Upper lobe of left lung (tissue), 4 donors: ENCODE measurements at regions not wholly inside any gene's neighbourhood (a gene's known extent, or its start where the extent isn't known, plus 50 kb on each side); places are given as distances from the start of the nearest gene placed in this dataset.

Experiments used
- EP300 ChIP-seq, 4 donors: sonication (generic); formaldehyde crosslinking; IDR thresholded peaks; one replicate each; pipeline ENCODE4 v1.5.1; 2017; ENCODE audit warnings: antibody characterized with exemption in 4 of 4, control low read depth in 2 of 4
- POLR2A ChIP-seq, 4 donors: fragments of 450-650 bp; IDR thresholded peaks; one replicate each; pipeline ENCODE4 v1.5.1; 2016 to 2017; ENCODE audit warnings: antibody characterized with exemption in 4 of 4, mild to moderate bottlenecking in 2 of 4
- POLR2AphosphoS5 ChIP-seq, 2 donors: sonication (generic); formaldehyde crosslinking; IDR thresholded peaks; one replicate each; pipeline ENCODE4 v1.5.1; 2017; ENCODE audit warnings: antibody characterized with exemption in 2 of 2
- TF ChIP-seq, protein P1 (sequence below), 6 experiments: fragments of 450-650 bp in 4 of 6; fragments of 200-600 bp in 2 of 6; sonication (generic) in 2 of 6; IDR thresholded peaks; one replicate each; pipeline ENCODE4 v1.5.1; 2016 to 2019; ENCODE audit warnings: antibody characterized with exemption in 6 of 6

DNA sequence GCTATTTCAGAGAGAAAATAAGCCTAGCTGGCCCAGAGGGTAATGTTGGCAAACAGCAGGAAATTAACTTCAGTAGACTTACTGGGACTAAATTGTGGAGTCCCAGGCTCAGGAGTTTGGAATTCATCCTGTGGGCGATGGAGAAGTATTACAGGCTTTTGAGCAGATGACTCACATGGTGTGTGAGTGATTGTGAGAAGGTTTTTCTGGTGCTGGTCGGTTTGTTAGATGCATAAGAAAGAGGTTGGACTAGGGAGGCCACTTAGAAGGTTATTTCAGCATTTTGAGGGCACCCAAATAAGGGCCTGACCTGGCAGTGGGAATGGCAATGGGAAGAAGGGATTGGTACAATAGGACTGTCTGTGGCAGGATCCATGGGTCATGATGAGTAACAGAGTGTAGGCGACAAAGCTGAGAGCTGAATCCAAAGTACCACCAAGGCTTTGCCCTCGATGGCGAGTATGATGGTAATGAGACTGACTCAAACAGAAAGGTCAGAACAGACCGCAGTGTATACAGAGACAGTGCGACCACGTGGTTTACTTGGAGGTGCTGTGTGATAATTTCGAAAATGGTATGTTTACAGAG, 69.2 kb upstream of the KIF26B start:
- TF ChIP-seq, protein P1, sequence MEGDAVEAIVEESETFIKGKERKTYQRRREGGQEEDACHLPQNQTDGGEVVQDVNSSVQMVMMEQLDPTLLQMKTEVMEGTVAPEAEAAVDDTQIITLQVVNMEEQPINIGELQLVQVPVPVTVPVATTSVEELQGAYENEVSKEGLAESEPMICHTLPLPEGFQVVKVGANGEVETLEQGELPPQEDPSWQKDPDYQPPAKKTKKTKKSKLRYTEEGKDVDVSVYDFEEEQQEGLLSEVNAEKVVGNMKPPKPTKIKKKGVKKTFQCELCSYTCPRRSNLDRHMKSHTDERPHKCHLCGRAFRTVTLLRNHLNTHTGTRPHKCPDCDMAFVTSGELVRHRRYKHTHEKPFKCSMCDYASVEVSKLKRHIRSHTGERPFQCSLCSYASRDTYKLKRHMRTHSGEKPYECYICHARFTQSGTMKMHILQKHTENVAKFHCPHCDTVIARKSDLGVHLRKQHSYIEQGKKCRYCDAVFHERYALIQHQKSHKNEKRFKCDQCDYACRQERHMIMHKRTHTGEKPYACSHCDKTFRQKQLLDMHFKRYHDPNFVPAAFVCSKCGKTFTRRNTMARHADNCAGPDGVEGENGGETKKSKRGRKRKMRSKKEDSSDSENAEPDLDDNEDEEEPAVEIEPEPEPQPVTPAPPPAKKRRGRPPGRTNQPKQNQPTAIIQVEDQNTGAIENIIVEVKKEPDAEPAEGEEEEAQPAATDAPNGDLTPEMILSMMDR (IDR thresholded peaks at IDR 0.05): peak in 2 of 6 experiments; percentile 6 to 9
- TF ChIP-seq POLR2A (IDR thresholded peaks at IDR 0.05): no peak
- no peak for TF ChIP-seq POLR2AphosphoS5 (IDR thresholded peaks at IDR 0.05)
- TF ChIP-seq EP300 (IDR thresholded peaks at IDR 0.05): no peak
